Naive thymus-derived CD4-positive, alpha-beta T cell (primary cell): ENCODE measurements at regions not wholly inside any gene's neighbourhood (a gene's known extent, or its start where the extent isn't known, plus 50 kb on each side); places are given as distances from the start of the nearest gene placed in this dataset.

Experiments
- ATAC-seq: fragments of 150-1000 bp; cut with Tn5 transposase; 2 replicates; pipeline ENCODE4 v1.10.0; 2021; ENCODE audit warnings: mild to moderate bottlenecking, moderate library complexity
- CTCF ChIA-PET: fragments of 350-600 bp; sonication (Branson Sonifier 250); formaldehyde crosslinking; loops from one replicate; lab custom pipeline; 2021; ENCODE audit warnings: antibody characterized with exemption; lab: Charles Lee
- POLR2A ChIA-PET: fragments of 350-600 bp; sonication (Branson Sonifier 250); formaldehyde crosslinking; loops from one replicate; lab custom pipeline; 2021; ENCODE audit warnings: antibody characterized with exemption, inconsistent platforms; lab: Charles Lee
- DNase-seq, 9 donors: peaks; one replicate each; pipeline versions ENCODE4 v3.0.0 to v3.0.0-alpha.2; 2020 to 2022; ENCODE audit warnings: mixed read lengths in 1 of 9
- H3K27ac ChIP-seq: one replicate; pipeline ENCODE4 v1.7.0; 2013; ENCODE audit warnings: mild to moderate bottlenecking, low read depth, low read length, moderate library complexity
- H3K27me3 ChIP-seq, 2 donors: one replicate each; pipeline ENCODE4 v1.7.0; 2013; ENCODE audit warnings: low read length in 2 of 2, mild to moderate bottlenecking in 2 of 2, moderate library complexity in 2 of 2; ENCODE audit not compliant: control insufficient read depth in 2 of 2, insufficient read depth in 2 of 2
- H3K36me3 ChIP-seq, 3 experiments: 1 replicate in 2 of 3; 2 replicates in 1 of 3; pipeline ENCODE4 v1.7.0; 2013; ENCODE audit warnings: low read length in 3 of 3, mild to moderate bottlenecking in 3 of 3, moderate library complexity in 1 of 3; ENCODE audit not compliant: insufficient read depth in 3 of 3, control insufficient read depth in 2 of 3
- H3K4me1 ChIP-seq, 2 donors: one replicate each; pipeline ENCODE4 v1.7.0; 2013; ENCODE audit warnings: low read length in 2 of 2, mild to moderate bottlenecking in 2 of 2, moderate library complexity in 1 of 2; ENCODE audit not compliant: control insufficient read depth in 2 of 2, insufficient read depth in 2 of 2
- H3K4me3 ChIP-seq: 2 replicates; pipeline ENCODE4 v1.7.0; 2013; ENCODE audit warnings: mild to moderate bottlenecking, low read length
- H3K9me3 ChIP-seq, 3 experiments: 1 replicate in 2 of 3; 2 replicates in 1 of 3; pipeline ENCODE4 v1.7.0; 2013; ENCODE audit warnings: low read length in 3 of 3; ENCODE audit not compliant: control insufficient read depth in 2 of 3
- H3K27ac Mint-ChIP-seq, 9 donors: one replicate each; pipeline ENCODE4 v1.8.0; 2020 to 2022; ENCODE audit warnings: mixed read lengths in 9 of 9, mild to moderate bottlenecking in 8 of 9, moderate library complexity in 5 of 9, inconsistent platforms in 2 of 9
- H3K27me3 Mint-ChIP-seq, 5 donors: one replicate each; pipeline ENCODE4 v1.8.0; 2021 to 2022; ENCODE audit warnings: mixed read lengths in 5 of 5, mild to moderate bottlenecking in 1 of 5
- H3K36me3 Mint-ChIP-seq, 5 donors: one replicate each; pipeline ENCODE4 v1.8.0; 2020 to 2022; ENCODE audit warnings: mixed read lengths in 5 of 5, mild to moderate bottlenecking in 3 of 5, inconsistent platforms in 1 of 5
- H3K4me1 Mint-ChIP-seq, 7 donors: one replicate each; pipeline ENCODE4 v1.8.0; 2020 to 2022; ENCODE audit warnings: mixed read lengths in 7 of 7, mild to moderate bottlenecking in 3 of 7, inconsistent platforms in 1 of 7
- H3K4me3 Mint-ChIP-seq, 10 donors: one replicate each; pipeline ENCODE4 v1.8.0; 2020 to 2022; ENCODE audit warnings: mild to moderate bottlenecking in 10 of 10, mixed read lengths in 10 of 10, moderate library complexity in 6 of 10, inconsistent platforms in 2 of 10
- H3K9me3 Mint-ChIP-seq, 11 donors: one replicate each; pipeline ENCODE4 v1.8.0; 2020 to 2022; ENCODE audit warnings: mixed read lengths in 11 of 11, mild to moderate bottlenecking in 4 of 11, inconsistent platforms in 1 of 11, moderate library complexity in 1 of 11
- intact Hi-C, 2 donors: fragments of 100-400 bp; cut with micrococcal nuclease; formaldehyde crosslinking; loops; one replicate each; pipeline ENCODE4 v1.15.1; 2023

- no peak for DNase-seq
- no peaks in the 10 kb centered on the region for H3K9me3 ChIP-seq
- no peak overlapping the region for H3K27ac Mint-ChIP-seq
- H3K36me3 ChIP-seq, result no peaks in the 10 kb centered on the region
- no peaks in the 10 kb centered on the region for H3K27me3 ChIP-seq
- POLR2A ChIA-PET, result no interaction called here
- no peak overlapping the region for H3K4me3 Mint-ChIP-seq
- H3K27me3 Mint-ChIP-seq, result peaks cover 10 to 17% (median 13%) of the 10 kb centered on the region in 5 donors
- H3K4me1 ChIP-seq, result no peaks in the 10 kb centered on the region
- peaks cover 0 to 4% (median 0%) of the 10 kb centered on the region in 11 donors for H3K9me3 Mint-ChIP-seq
- H3K27ac ChIP-seq, result no peak overlapping the region
- H3K36me3 Mint-ChIP-seq, result no peaks in the 10 kb centered on the region
- intact Hi-C loops, result no loop called here
- H3K4me3 ChIP-seq, result no peak overlapping the region
- CTCF ChIA-PET, result no interaction called here
- peaks cover 0 to 6% (median 0%) of the 10 kb centered on the region in 7 donors for H3K4me1 Mint-ChIP-seq
- ATAC-seq, result no peak
These were observed 385.0 kb upstream of the TNP1 start for GRCh38 chr2:217244815-217245214.

DNA sequence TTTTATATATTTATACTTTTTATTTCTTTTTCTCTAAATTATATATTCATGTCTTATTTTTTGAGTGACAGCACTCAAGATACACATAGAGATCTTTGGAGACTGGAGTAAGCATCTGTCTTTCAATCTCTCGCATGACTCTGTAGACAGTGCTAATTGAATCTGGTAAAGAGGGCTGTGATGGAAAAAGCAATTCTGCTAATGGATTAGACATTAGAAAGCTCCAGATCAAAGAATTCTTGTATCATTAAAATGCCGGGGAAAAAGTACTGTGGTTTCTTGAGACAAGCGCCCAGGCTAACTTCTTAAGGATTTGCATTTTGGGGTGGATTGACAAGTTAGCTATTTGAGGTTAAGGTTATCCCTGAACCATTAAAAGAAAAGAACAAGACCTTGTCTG lies 383.1 kb upstream of the TNP1 start:
- Histone ChIP-seq H3K4me3 (no peak overlapping the region), H3K27ac (no peak overlapping the region), H3K4me1 (no peaks in the 10 kb centered on the region), H3K27me3 (no peaks in the 10 kb centered on the region), H3K9me3 (no peaks in the 10 kb centered on the region), H3K36me3 (no peaks in the 10 kb centered on the region)
- Mint-ChIP-seq H3K9me3 (peaks cover 0 to 8% (median 0%) of the 10 kb centered on the region in 11 donors), H3K4me3 (no peak overlapping the region), H3K27me3 (peaks cover 10 to 17% (median 13%) of the 10 kb centered on the region in 5 donors), H3K36me3 (no peaks in the 10 kb centered on the region), H3K27ac (no peak overlapping the region), H3K4me1 (peaks cover 0 to 6% (median 0%) of the 10 kb centered on the region in 7 donors)
- ChIA-PET POLR2A (no interaction called here), CTCF (interaction anchor here (0.6 kb wide), 1 partner anchor 184 kb away, joined by 3 read pairs; no protein-coding TSS in a partner anchor)
- no peak for ATAC-seq
- no peak for DNase-seq
- intact Hi-C loops, result no loop called here

DNA sequence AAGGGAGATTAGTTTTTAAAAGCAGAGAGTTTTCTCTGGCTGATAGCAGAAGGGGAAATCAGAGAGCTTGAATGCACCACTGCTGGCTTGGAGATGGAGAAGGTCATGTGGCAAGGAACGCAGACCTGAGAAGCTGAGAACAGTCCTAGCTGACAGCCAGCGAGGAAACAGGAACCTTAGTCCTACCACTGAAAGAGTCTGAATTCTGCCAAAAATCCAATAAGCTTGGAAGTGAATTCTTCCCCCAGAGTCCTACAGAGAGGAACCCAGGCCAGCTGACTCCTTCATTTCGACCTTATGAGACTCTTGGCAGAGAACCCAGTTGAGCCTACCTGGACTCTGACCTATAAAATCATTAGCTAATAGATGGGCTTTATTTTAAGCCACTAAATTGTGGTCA lies 371.9 kb upstream of the TNP1 start:
- H3K27me3 Mint-ChIP-seq, result peaks cover 0 to 44% (median 7%) of the 10 kb centered on the region in 5 donors
- no peaks in the 10 kb centered on the region for H3K36me3 ChIP-seq
- no peaks in the 10 kb centered on the region for H3K27me3 ChIP-seq
- H3K4me3 ChIP-seq, result no peak overlapping the region
- ATAC-seq (no peak), DNase-seq (no peak)
- no peaks in the 10 kb centered on the region for H3K9me3 ChIP-seq
- no peak overlapping the region for H3K27ac ChIP-seq
- H3K36me3 Mint-ChIP-seq, result peaks cover 0 to 7% (median 0%) of the 10 kb centered on the region in 5 donors
- peaks cover 0 to 8% (median 5%) of the 10 kb centered on the region in 11 donors for H3K9me3 Mint-ChIP-seq
- H3K4me1 Mint-ChIP-seq, result peaks cover 0 to 2% (median 0%) of the 10 kb centered on the region in 7 donors
- ChIA-PET POLR2A (no interaction called here), CTCF (no interaction called here)
- H3K27ac Mint-ChIP-seq, result no peak overlapping the region
- no peak overlapping the region for H3K4me3 Mint-ChIP-seq
- no peaks in the 10 kb centered on the region for H3K4me1 ChIP-seq
- intact Hi-C loops, result no loop called here

DNA sequence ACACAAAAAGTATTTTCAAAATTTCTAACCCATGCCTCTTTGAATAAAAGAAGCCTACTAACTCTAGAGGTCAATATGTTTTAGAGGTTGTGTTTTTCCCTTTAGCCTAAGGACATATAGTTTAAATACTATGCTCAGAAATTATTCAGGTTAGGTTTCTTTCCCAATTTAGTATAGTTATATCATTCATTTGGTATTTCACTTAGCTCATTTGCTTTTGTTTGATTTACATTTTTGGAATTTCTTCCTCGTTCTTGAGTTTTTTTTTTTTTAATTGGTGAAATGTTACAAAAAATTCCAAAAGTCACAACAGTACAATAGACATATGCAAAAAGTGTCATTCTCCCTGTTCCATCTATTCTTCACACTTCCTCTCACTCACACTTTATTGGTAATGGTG lies 371.3 kb upstream of the TNP1 start:
- Histone ChIP-seq H3K27ac (no peak overlapping the region), H3K27me3 (no peaks in the 10 kb centered on the region), H3K4me3 (no peak overlapping the region), H3K4me1 (no peaks in the 10 kb centered on the region), H3K36me3 (no peaks in the 10 kb centered on the region), H3K9me3 (no peaks in the 10 kb centered on the region)
- H3K4me3 Mint-ChIP-seq, result no peak overlapping the region
- intact Hi-C loops, result no loop called here
- ChIA-PET CTCF (interaction anchor here (0.7 kb wide), 1 partner anchor 465 kb away, joined by 3 read pairs; no protein-coding TSS in a partner anchor), POLR2A (interaction anchor here (0.6 kb wide), 1 partner anchor 76 kb away, joined by 6 read pairs; no protein-coding TSS in a partner anchor)
- H3K27ac Mint-ChIP-seq, result no peak overlapping the region
- H3K27me3 Mint-ChIP-seq, result peaks cover 0 to 39% (median 2%) of the 10 kb centered on the region in 5 donors
- peaks cover 0 to 3% (median under 1%) of the 10 kb centered on the region in 11 donors for H3K9me3 Mint-ChIP-seq
- DNase-seq (no peak), ATAC-seq (no peak)
- peaks cover 0 to 4% (median 0%) of the 10 kb centered on the region in 5 donors for H3K36me3 Mint-ChIP-seq
- H3K4me1 Mint-ChIP-seq, result peaks cover 0 to 2% (median 0%) of the 10 kb centered on the region in 7 donors

GRCh38 chr2:217228732-217229131 lies 368.9 kb upstream of the TNP1 start:
- DNase-seq (no peak), ATAC-seq (no peak)
- H3K27me3 Mint-ChIP-seq, result peaks cover 0 to 21% (median 0%) of the 10 kb centered on the region in 5 donors
- Histone ChIP-seq H3K4me1 (no peaks in the 10 kb centered on the region), H3K36me3 (no peaks in the 10 kb centered on the region), H3K4me3 (no peak overlapping the region), H3K9me3 (no peaks in the 10 kb centered on the region), H3K27me3 (no peaks in the 10 kb centered on the region), H3K27ac (no peak overlapping the region)
- intact Hi-C loops, result loop anchor here in 1 of 2 donors (10.0 kb wide), 2 partner anchors 134 to 534 kb away; partner anchors contain the start of gene IGFBP5
- ChIA-PET POLR2A (no interaction called here), CTCF (interaction anchor here (0.6 kb wide), 1 partner anchor 840 kb away, joined by 3 read pairs; no protein-coding TSS in a partner anchor)
- H3K9me3 Mint-ChIP-seq, result peaks cover 0 to 15% (median 0%) of the 10 kb centered on the region in 11 donors
- no peak overlapping the region for H3K27ac Mint-ChIP-seq
- no peak overlapping the region for H3K4me3 Mint-ChIP-seq
- H3K4me1 Mint-ChIP-seq, result peaks cover 0 to 11% (median 0%) of the 10 kb centered on the region in 7 donors
- H3K36me3 Mint-ChIP-seq, result peaks cover 0 to 25% (median 0%) of the 10 kb centered on the region in 5 donors

DNA sequence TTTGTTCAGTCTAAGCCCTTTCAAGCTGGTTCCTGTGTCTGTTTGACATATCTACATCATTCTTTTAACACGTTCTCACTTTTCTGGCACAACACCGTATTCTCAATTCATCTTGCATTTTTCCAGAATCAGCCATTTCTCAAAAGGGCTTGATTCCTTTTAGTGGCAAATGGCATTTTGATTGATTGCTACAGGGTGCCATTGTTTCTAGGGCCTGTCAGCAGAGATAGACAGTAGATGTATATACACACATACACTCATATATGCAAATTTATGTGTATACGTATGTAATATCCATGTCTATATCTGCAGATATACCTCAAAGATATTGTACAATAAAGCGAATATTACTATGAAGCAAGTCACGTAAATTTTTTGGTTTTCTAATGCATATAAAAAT lies 367.9 kb upstream of the TNP1 start:
- no peak overlapping the region for H3K4me3 ChIP-seq
- CTCF ChIA-PET, result no interaction called here
- Mint-ChIP-seq H3K27me3 (peaks cover 0 to 21% (median 0%) of the 10 kb centered on the region in 5 donors), H3K36me3 (peaks cover 0 to 28% (median 0%) of the 10 kb centered on the region in 5 donors), H3K9me3 (peaks cover 0 to 17% (median 0%) of the 10 kb centered on the region in 11 donors), H3K4me3 (no peak overlapping the region), H3K4me1 (peaks cover 1 to 20% (median 2%) of the 10 kb centered on the region in 7 donors), H3K27ac (no peak overlapping the region)
- H3K27ac ChIP-seq, result no peak overlapping the region
- no peaks in the 10 kb centered on the region for H3K9me3 ChIP-seq
- ATAC-seq (no peak), DNase-seq (no peak)
- no peaks in the 10 kb centered on the region for H3K36me3 ChIP-seq
- POLR2A ChIA-PET, result no interaction called here
- intact Hi-C loops, result loop anchor here in 1 of 2 donors (10.0 kb wide), 2 partner anchors 133 to 533 kb away; partner anchors contain the start of gene IGFBP5
- no peaks in the 10 kb centered on the region for H3K4me1 ChIP-seq
- H3K27me3 ChIP-seq, result no peaks in the 10 kb centered on the region

GRCh38 chr2:217225596-217225995 lies 365.7 kb upstream of the TNP1 start:
- H3K27me3 Mint-ChIP-seq, result peaks cover 0 to 14% (median 0%) of the 10 kb centered on the region in 5 donors
- Histone ChIP-seq H3K4me1 (no peaks in the 10 kb centered on the region), H3K27ac (no peak overlapping the region), H3K4me3 (no peak overlapping the region), H3K9me3 (no peaks in the 10 kb centered on the region), H3K27me3 (no peaks in the 10 kb centered on the region), H3K36me3 (no peaks in the 10 kb centered on the region)
- peaks cover 0 to 35% (median 0%) of the 10 kb centered on the region in 5 donors for H3K36me3 Mint-ChIP-seq
- H3K4me1 Mint-ChIP-seq, result peaks cover 4 to 29% (median 6%) of the 10 kb centered on the region in 7 donors
- ATAC-seq (no peak), DNase-seq (no peak)
- H3K27ac Mint-ChIP-seq, result no peak overlapping the region
- intact Hi-C loops, result loop anchor here in 1 of 2 donors (10.0 kb wide), 2 partner anchors 131 to 531 kb away; partner anchors contain the start of gene IGFBP5
- H3K9me3 Mint-ChIP-seq, result peaks cover 0 to 17% (median 0%) of the 10 kb centered on the region in 11 donors
- ChIA-PET POLR2A (no interaction called here), CTCF (no interaction called here)
- no peak overlapping the region for H3K4me3 Mint-ChIP-seq
